Thyroid gland (tissue), 4 donors: ENCODE measurements at regions not wholly inside any gene's neighbourhood (a gene's known extent, or its start where the extent isn't known, plus 50 kb on each side); places are given as distances from the start of the nearest gene placed in this dataset.

Experiments
- DNase-seq, 2 donors: peaks; one replicate each; pipeline ENCODE4 v3.0.0-alpha.2; 2019
- H3K27ac ChIP-seq, 3 donors: fragments of 200-600 bp; sonication (generic); 1 replicate in 2 of 3; 2 replicates in 1 of 3; pipeline ENCODE4 v1.5.1; 2016 to 2019; ENCODE audit warnings: mild to moderate bottlenecking in 1 of 3, moderate library complexity in 1 of 3
- H3K27me3 ChIP-seq: fragments of 200-600 bp; sonication (generic); one replicate; pipeline ENCODE4 v1.5.1; 2019
- H3K36me3 ChIP-seq, 2 donors: fragments of 200-600 bp; sonication (generic); one replicate each; pipeline ENCODE4 v1.5.1; 2016 to 2019
- H3K4me1 ChIP-seq, 2 donors: fragments of 200-600 bp; sonication (generic); one replicate each; pipeline ENCODE4 v1.5.1; 2017 to 2019
- H3K4me3 ChIP-seq, 3 donors: fragments of 200-600 bp; sonication (generic); replicated peaks in 1 of 3; 1 replicate in 2 of 3; 2 replicates in 1 of 3; pipeline ENCODE4 v1.5.1; 2016; ENCODE audit warnings: mild to moderate bottlenecking in 1 of 3
- H3K9me3 ChIP-seq: fragments of 200-600 bp; sonication (generic); one replicate; pipeline ENCODE4 v1.5.1; 2017
- POLR2A ChIP-seq, 2 donors: fragments of 450-650 bp; IDR thresholded peaks; one replicate each; pipeline ENCODE4 v1.6.1; 2017; ENCODE audit warnings: antibody characterized with exemption in 2 of 2, mild to moderate bottlenecking in 2 of 2, moderate library complexity in 1 of 2
- WGBS, 2 donors: methylation state at CpG; one replicate each; pipeline ENCODE4 v1.1.5; 2017; 5-methylcytosine and 5-hydroxymethylcytosine counted together
- intact Hi-C: fragments of 100-400 bp; cut with DNase I; formaldehyde crosslinking; loops from one replicate; pipeline ENCODE4 v1.15.1; 2023
- TF ChIP-seq, protein P1 (sequence below), 6 experiments: fragments of 200-600 bp in 3 of 6; fragments of 450-650 bp in 3 of 6; sonication (generic) in 3 of 6; IDR thresholded peaks; one replicate each; pipeline ENCODE4 v1.5.1; 2016 to 2019; ENCODE audit warnings: antibody characterized with exemption in 6 of 6, mild to moderate bottlenecking in 2 of 6, inconsistent platforms in 1 of 6, moderate library complexity in 1 of 6

DNA sequence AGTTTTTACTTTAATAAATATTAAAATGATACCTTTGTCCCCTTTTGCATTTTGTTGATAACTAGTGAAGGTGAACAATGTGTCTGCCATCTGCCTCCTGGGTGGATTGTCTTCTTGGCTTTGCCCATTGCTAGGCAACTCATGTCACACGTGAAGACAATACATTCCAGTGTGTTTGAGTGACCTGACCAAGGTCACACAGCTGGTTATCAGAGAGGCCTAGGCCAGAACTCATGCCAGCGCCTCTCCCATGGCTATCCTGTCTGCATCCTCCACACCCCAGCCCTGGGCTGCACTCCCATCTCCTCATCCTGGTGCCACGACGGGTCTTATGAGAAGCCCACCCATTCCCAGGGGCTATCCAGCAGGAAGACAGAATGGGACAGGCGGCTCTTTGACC is 108.7 kb downstream of the PLCE1 start:
- no peaks in the 10 kb centered on the region for H3K36me3 ChIP-seq
- no peak overlapping the region for H3K4me3 ChIP-seq
- no peak for DNase-seq
- H3K4me1 ChIP-seq = peaks cover 8 to 15% of the 10 kb centered on the region in 2 donors
- 85 to 91% methylated on average over 5 of the region's 5 CpGs for whole genome bisulfite sequencing, 2 donors
- no peaks in the 10 kb centered on the region for H3K27me3 ChIP-seq
- no peak overlapping the region for H3K27ac ChIP-seq
- intact Hi-C loops = no loop called here
- TF ChIP-seq, protein P1, sequence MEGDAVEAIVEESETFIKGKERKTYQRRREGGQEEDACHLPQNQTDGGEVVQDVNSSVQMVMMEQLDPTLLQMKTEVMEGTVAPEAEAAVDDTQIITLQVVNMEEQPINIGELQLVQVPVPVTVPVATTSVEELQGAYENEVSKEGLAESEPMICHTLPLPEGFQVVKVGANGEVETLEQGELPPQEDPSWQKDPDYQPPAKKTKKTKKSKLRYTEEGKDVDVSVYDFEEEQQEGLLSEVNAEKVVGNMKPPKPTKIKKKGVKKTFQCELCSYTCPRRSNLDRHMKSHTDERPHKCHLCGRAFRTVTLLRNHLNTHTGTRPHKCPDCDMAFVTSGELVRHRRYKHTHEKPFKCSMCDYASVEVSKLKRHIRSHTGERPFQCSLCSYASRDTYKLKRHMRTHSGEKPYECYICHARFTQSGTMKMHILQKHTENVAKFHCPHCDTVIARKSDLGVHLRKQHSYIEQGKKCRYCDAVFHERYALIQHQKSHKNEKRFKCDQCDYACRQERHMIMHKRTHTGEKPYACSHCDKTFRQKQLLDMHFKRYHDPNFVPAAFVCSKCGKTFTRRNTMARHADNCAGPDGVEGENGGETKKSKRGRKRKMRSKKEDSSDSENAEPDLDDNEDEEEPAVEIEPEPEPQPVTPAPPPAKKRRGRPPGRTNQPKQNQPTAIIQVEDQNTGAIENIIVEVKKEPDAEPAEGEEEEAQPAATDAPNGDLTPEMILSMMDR (IDR thresholded peaks at IDR 0.05) = no peak
- no peaks in the 10 kb centered on the region for H3K9me3 ChIP-seq

DNA sequence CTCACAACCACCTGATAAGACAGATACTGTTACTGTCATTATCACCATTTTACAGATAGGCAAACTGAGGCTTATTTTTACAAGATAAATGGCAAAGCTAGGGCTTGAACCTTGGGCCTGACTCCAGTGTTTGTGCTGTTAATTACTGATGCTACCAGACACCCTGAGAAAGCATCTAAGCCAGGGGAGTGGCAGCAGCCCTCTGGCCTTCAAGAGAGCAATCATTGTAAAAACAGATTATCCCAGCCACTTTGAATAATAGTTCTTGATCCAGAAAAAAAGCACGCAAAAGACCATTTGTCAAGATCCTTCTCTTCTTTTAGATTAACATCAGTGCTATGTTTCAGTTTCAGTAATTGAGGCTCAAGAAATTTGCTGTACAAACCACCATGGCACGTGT is 109.5 kb downstream of the PLCE1 start:
- intact Hi-C loops = no loop called here

GRCh38 chr10:94103801-94104221 is 110.1 kb downstream of the PLCE1 start:
- TF ChIP-seq, protein P1 (IDR thresholded peaks at IDR 0.05) = no peak
- no peak for TF ChIP-seq POLR2A (IDR thresholded peaks at IDR 0.05)
- 54 to 65% methylated on average over 4 of the region's 4 CpGs for WGBS, 2 donors
- Histone ChIP-seq H3K27me3 (no peaks in the 10 kb centered on the region), H3K36me3 (no peaks in the 10 kb centered on the region), H3K4me1 (peaks cover 8 to 15% of the 10 kb centered on the region in 2 donors), H3K27ac (no peak overlapping the region), H3K4me3 (no peak overlapping the region), H3K9me3 (no peaks in the 10 kb centered on the region)
- intact Hi-C loops = no loop called here
- no peak for DNase-seq

More for the DNA sequence above, 109.5 kb downstream of the PLCE1 start:
- no peaks in the 10 kb centered on the region for H3K27me3 ChIP-seq
- H3K27ac ChIP-seq = no peak overlapping the region
- WGBS, 2 donors = 81 to 82% methylated on average over 2 of the region's 2 CpGs
- H3K4me3 ChIP-seq = no peak overlapping the region
- H3K4me1 ChIP-seq = peaks cover 8 to 15% of the 10 kb centered on the region in 2 donors
- no peaks in the 10 kb centered on the region for H3K9me3 ChIP-seq
- no peak for DNase-seq
- TF ChIP-seq POLR2A (IDR thresholded peaks at IDR 0.05) = no peak
- TF ChIP-seq, protein P1 (IDR thresholded peaks at IDR 0.05) = no peak
- no peaks in the 10 kb centered on the region for H3K36me3 ChIP-seq

- no peak for DNase-seq
- TF ChIP-seq, protein P1 (IDR thresholded peaks at IDR 0.05) = no peak
- no peak for TF ChIP-seq POLR2A (IDR thresholded peaks at IDR 0.05)
- no peak overlapping the region for H3K4me3 ChIP-seq
- H3K27ac ChIP-seq = no peak overlapping the region
- peaks cover 8 to 15% of the 10 kb centered on the region in 2 donors for H3K4me1 ChIP-seq
- H3K9me3 ChIP-seq = no peaks in the 10 kb centered on the region
- intact Hi-C loops = no loop called here
- H3K36me3 ChIP-seq = no peaks in the 10 kb centered on the region
- H3K27me3 ChIP-seq = no peaks in the 10 kb centered on the region
- WGBS, 2 donors = 83 to 85% methylated on average over 7 of the region's 7 CpGs
Observed at GRCh38 chr10:94104316-94105000, 110.7 kb downstream of the PLCE1 start.

DNA sequence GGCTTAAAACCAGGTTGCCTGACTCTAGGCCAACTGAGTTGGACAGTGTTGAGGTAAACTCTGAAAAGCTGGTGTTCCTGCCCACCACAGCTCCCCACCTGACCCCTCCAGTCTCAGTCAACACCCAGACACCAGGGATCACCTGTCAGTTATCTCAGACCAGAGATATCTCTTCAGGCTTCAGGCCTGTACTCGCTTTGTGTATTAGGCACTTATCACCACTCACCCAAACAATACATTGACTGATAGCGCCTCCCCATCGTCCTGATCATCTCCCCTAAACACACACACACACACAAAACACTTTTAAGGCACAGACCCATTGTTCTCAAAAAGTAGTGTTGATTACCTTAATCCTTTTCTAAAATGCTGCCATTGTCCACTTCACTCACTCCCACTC is 111.5 kb downstream of the PLCE1 start:
- Histone ChIP-seq H3K36me3 (no peaks in the 10 kb centered on the region), H3K4me1 (peaks cover 8 to 15% of the 10 kb centered on the region in 2 donors), H3K27ac (no peak overlapping the region), H3K4me3 (no peak overlapping the region), H3K9me3 (no peaks in the 10 kb centered on the region), H3K27me3 (no peaks in the 10 kb centered on the region)
- WGBS, 2 donors = 77 to 79% methylated on average over 3 of the region's 3 CpGs
- DNase-seq = no peak
- TF ChIP-seq, protein P1 (IDR thresholded peaks at IDR 0.05) = no peak
- intact Hi-C loops = no loop called here
